Endothelial cell of umbilical vein (primary cell): ENCODE measurements at regions not wholly inside any gene's neighbourhood (a gene's known extent, or its start where the extent isn't known, plus 50 kb on each side); places are given as distances from the start of the nearest gene placed in this dataset.

Experiments
- BruUV-seq: library from RNA; stranded (reverse); fragments of 400-500 nt; replicated peaks from 2 replicates; lab custom pipeline; 2021; lab: Mats Ljungman, UMichigan
- CTCF ChIA-PET: fragments of 300-600, 350-600 bp; sonication (Branson Sonifier 250); formaldehyde crosslinking; loops from one replicate; lab custom pipeline; 2021; ENCODE audit warnings: antibody characterized with exemption, inconsistent platforms; lab: Charles Lee
- POLR2A ChIA-PET: fragments of 300-600, 350-600 bp; sonication (Branson Sonifier 250); formaldehyde crosslinking; loops from one replicate; lab custom pipeline; 2021; ENCODE audit warnings: antibody characterized with exemption, inconsistent platforms; lab: Charles Lee
- DNase-seq: peaks from one replicate; pipeline ENCODE4 v3.0.0-alpha.2; 2011; ENCODE audit warnings: low read depth, low spot score
- FAIRE-seq: peaks from 2 replicates; lab custom pipeline; 2011; peaks lifted over from hg19 to GRCh38; lab: Jason Lieb, UNC
- H2AFZ ChIP-seq: 2 replicates; pipeline ENCODE4 v1.6.0; 2012; ENCODE audit warnings: low read depth, low read length, control low read depth, inconsistent platforms
- H3K27ac ChIP-seq: 2 replicates; pipeline ENCODE4 v1.5.1; 2011; ENCODE audit warnings: low read depth, mild to moderate bottlenecking, control low read depth, low read length, moderate library complexity; ENCODE audit not compliant: insufficient read depth
- H3K27me3 ChIP-seq, 2 experiments: 2 replicates each; pipeline versions ENCODE4 v1.6.0 to v1.6.1; 2011; ENCODE audit warnings: low read length in 2 of 2, mixed read lengths in 1 of 2; ENCODE audit not compliant: control insufficient read depth in 2 of 2, insufficient read depth in 2 of 2
- H3K36me3 ChIP-seq, 2 experiments: 2 replicates in 1 of 2; 3 replicates in 1 of 2; pipeline ENCODE4 v1.5.1; 2011; ENCODE audit warnings: low read length in 2 of 2, mild to moderate bottlenecking in 1 of 2, moderate library complexity in 1 of 2; ENCODE audit not compliant: control insufficient read depth in 2 of 2, insufficient read depth in 2 of 2; ENCODE audit errors: extremely low read depth in 1 of 2
- H3K4me1 ChIP-seq: 3 replicates; pipeline ENCODE4 v1.5.1; 2011; ENCODE audit warnings: mild to moderate bottlenecking, low read length; ENCODE audit not compliant: control insufficient read depth, insufficient read depth; ENCODE audit errors: extremely low read depth
- H3K4me2 ChIP-seq: 2 replicates; pipeline ENCODE4 v1.6.1; 2011; ENCODE audit warnings: low read length, control low read depth, mixed read lengths; ENCODE audit not compliant: insufficient read depth
- H3K4me3 ChIP-seq, 3 experiments: fragments of 200-600 bp in 1 of 3; sonication (generic), shearing (Covaris generic) in 1 of 3; replicated peaks in 1 of 3; 2 replicates each; pipeline ENCODE4 v1.5.1; 2011 to 2016; ENCODE audit warnings: control low read depth in 3 of 3, low read length in 3 of 3, mild to moderate bottlenecking in 2 of 3, inconsistent platforms in 1 of 3, low read depth in 1 of 3, moderate library complexity in 1 of 3; ENCODE audit not compliant: insufficient read depth in 1 of 3
- H3K79me2 ChIP-seq: 2 replicates; pipeline ENCODE4 v1.6.0; 2012; ENCODE audit warnings: low read length, inconsistent platforms; ENCODE audit not compliant: control insufficient read depth, insufficient read depth
- H3K9ac ChIP-seq: replicated peaks from 2 replicates; pipeline ENCODE3; 2011; ENCODE audit warnings: low read length, control low read depth; ENCODE audit not compliant: insufficient read depth; ENCODE audit errors: extremely low read depth
- H3K9me1 ChIP-seq: replicated peaks from 3 replicates; pipeline ENCODE4 v1.6.0; 2011; ENCODE audit warnings: mild to moderate bottlenecking, low read length; ENCODE audit not compliant: control insufficient read depth, insufficient read depth; ENCODE audit errors: extremely low read depth
- H3K9me3 ChIP-seq: replicated peaks from 2 replicates; pipeline ENCODE4 v1.5.1; 2012; ENCODE audit warnings: low read length, inconsistent platforms; ENCODE audit not compliant: control insufficient read depth, insufficient read depth
- H4K20me1 ChIP-seq: replicated peaks from 2 replicates; pipeline ENCODE3; 2011; ENCODE audit warnings: mild to moderate bottlenecking, low read length; ENCODE audit not compliant: control insufficient read depth, insufficient read depth; ENCODE audit errors: extremely low read depth
- EZH2 ChIP-seq: IDR thresholded peaks from 2 replicates; pipeline ENCODE4 v1.6.1; 2012; ENCODE audit warnings: borderline replicate concordance, low read depth, mild to moderate bottlenecking, moderate library complexity, low read length, inconsistent platforms; ENCODE audit not compliant: severe bottlenecking
- FOS ChIP-seq: IDR thresholded peaks from 2 replicates; pipeline ENCODE4 v1.6.1; 2011; ENCODE audit warnings: mild to moderate bottlenecking, low read length, moderate library complexity, borderline replicate concordance; ENCODE audit not compliant: insufficient read depth
- GATA2 ChIP-seq: IDR thresholded peaks from 2 replicates; pipeline ENCODE4 v1.7.0; 2011; ENCODE audit warnings: low read depth, mild to moderate bottlenecking, moderate library complexity, mixed read lengths, low read length; ENCODE audit not compliant: insufficient read length, insufficient read depth
- JUN ChIP-seq: IDR thresholded peaks from 2 replicates; pipeline ENCODE4 v1.6.1; 2011; ENCODE audit warnings: borderline replicate concordance, low read depth; ENCODE audit not compliant: insufficient read length, insufficient read depth
- MYC ChIP-seq: IDR thresholded peaks from one replicate; pipeline ENCODE4 v1.6.1; 2011; ENCODE audit warnings: mild to moderate bottlenecking, low read depth, low read length
- POLR2A ChIP-seq: IDR thresholded peaks from 2 replicates; pipeline ENCODE4 v1.6.1; 2012; ENCODE audit warnings: low read depth, mild to moderate bottlenecking, control low read depth, low read length
- POLR2AphosphoS5 ChIP-seq: IDR thresholded peaks from 2 replicates; pipeline ENCODE4 v1.6.1; 2012; ENCODE audit warnings: low read depth, mild to moderate bottlenecking, control low read depth, low read length, moderate library complexity; ENCODE audit not compliant: insufficient read depth
- dilution Hi-C: fragments of 300-500 bp; cut with MboI; formaldehyde crosslinking; loops from one replicate; pipeline ENCODE4 v1.15.0; 2019; ENCODE audit warnings: low sequenced_read_pairs; ENCODE audit not compliant: extremely low pct_ligation_motif_present
- intact Hi-C: fragments of 100-400 bp; cut with micrococcal nuclease; formaldehyde crosslinking; loops from one replicate; pipeline ENCODE4 v1.10.0; 2022
- TF ChIP-seq, protein P1 (sequence below): IDR thresholded peaks from 2 replicates; pipeline ENCODE4 v1.6.1; 2011; ENCODE audit not compliant: insufficient read depth, insufficient read length
- TF ChIP-seq, protein P2 (sequence below), 2 donors: IDR thresholded peaks; 1 replicate in 1 of 2; 2 replicates in 1 of 2; pipeline ENCODE4 v1.5.1; 2011; ENCODE audit warnings: low read length in 2 of 2, mild to moderate bottlenecking in 2 of 2, moderate library complexity in 2 of 2, control low read depth in 1 of 2, inconsistent platforms in 1 of 2, low read depth in 1 of 2; ENCODE audit not compliant: insufficient read depth in 1 of 2; ENCODE audit errors: extremely low read depth in 1 of 2

DNA sequence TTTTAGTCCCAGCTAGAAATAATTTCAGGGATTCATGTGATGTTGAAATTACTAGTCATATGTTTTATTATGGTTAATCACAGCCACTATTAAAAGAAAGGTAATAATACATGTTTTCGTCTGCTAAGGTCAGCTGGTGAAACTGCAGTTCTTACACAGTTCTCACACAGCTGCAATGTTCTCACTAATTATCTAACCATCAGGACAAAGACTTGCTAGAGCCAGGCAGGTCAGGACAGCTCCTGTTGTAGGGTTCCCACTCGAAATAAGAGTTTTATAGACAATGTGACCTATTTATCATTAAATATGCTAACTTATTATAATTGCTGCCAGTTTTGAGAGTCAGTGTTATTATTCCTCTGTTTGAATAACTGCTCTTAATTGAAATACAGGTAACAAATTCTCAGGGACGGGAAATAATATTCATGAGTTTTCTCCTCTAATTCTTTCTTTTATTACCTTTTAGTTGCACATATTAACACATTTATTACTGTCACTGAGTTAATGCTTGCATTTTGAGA is 97.9 kb downstream of the GJA1 start:
- Histone ChIP-seq H3K9ac (no peak overlapping the region), H3K4me3 (no peak overlapping the region), H2AFZ (no peak overlapping the region), H3K79me2 (no peaks in the 10 kb centered on the region), H3K4me1 (no peaks in the 10 kb centered on the region), H4K20me1 (no peaks in the 10 kb centered on the region), H3K4me2 (no peak overlapping the region), H3K9me3 (no peaks in the 10 kb centered on the region), H3K27ac (no peak overlapping the region), H3K36me3 (no peaks in the 10 kb centered on the region), H3K27me3 (no peaks in the 10 kb centered on the region), H3K9me1 (no peaks in the 10 kb centered on the region)
- no peak for DNase-seq
- ChIA-PET POLR2A (interaction anchor here (0.5 kb wide), 1 partner anchor 274 kb away, joined by 6 read pairs; no protein-coding TSS in a partner anchor), CTCF (interaction anchor here (0.7 kb wide), 1 partner anchor 227 kb away, joined by 4 read pairs; no protein-coding TSS in a partner anchor)
- no TSS peak for BruUV-seq
- no peak for TF ChIP-seq JUN
- TF ChIP-seq MYC, result no peak
- no peak for TF ChIP-seq FOS
- no peak for TF ChIP-seq EZH2
- TF ChIP-seq GATA2, result no peak
- TF ChIP-seq, protein P1, sequence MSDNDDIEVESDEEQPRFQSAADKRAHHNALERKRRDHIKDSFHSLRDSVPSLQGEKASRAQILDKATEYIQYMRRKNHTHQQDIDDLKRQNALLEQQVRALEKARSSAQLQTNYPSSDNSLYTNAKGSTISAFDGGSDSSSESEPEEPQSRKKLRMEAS, result no peak
- no peak for TF ChIP-seq POLR2AphosphoS5
- TF ChIP-seq, protein P2, sequence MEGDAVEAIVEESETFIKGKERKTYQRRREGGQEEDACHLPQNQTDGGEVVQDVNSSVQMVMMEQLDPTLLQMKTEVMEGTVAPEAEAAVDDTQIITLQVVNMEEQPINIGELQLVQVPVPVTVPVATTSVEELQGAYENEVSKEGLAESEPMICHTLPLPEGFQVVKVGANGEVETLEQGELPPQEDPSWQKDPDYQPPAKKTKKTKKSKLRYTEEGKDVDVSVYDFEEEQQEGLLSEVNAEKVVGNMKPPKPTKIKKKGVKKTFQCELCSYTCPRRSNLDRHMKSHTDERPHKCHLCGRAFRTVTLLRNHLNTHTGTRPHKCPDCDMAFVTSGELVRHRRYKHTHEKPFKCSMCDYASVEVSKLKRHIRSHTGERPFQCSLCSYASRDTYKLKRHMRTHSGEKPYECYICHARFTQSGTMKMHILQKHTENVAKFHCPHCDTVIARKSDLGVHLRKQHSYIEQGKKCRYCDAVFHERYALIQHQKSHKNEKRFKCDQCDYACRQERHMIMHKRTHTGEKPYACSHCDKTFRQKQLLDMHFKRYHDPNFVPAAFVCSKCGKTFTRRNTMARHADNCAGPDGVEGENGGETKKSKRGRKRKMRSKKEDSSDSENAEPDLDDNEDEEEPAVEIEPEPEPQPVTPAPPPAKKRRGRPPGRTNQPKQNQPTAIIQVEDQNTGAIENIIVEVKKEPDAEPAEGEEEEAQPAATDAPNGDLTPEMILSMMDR (IDR thresholded peaks at IDR 0.05; ENCODE audit: extremely low read depth in 1 of 2, insufficient read depth in 1 of 2, low read depth in 1 of 2, low read length in 2 of 2), result no peak
- no peak for TF ChIP-seq POLR2A
- FAIRE-seq, result no peak
- dilution Hi-C loops, result no loop called here
- intact Hi-C loops, result no loop called here
